ENCODE measurements at regions not wholly inside any gene's neighbourhood (a gene's known extent, or its start where the extent isn't known, plus 50 kb on each side); places are given as distances from the start of the nearest gene placed in this dataset.

DNA sequence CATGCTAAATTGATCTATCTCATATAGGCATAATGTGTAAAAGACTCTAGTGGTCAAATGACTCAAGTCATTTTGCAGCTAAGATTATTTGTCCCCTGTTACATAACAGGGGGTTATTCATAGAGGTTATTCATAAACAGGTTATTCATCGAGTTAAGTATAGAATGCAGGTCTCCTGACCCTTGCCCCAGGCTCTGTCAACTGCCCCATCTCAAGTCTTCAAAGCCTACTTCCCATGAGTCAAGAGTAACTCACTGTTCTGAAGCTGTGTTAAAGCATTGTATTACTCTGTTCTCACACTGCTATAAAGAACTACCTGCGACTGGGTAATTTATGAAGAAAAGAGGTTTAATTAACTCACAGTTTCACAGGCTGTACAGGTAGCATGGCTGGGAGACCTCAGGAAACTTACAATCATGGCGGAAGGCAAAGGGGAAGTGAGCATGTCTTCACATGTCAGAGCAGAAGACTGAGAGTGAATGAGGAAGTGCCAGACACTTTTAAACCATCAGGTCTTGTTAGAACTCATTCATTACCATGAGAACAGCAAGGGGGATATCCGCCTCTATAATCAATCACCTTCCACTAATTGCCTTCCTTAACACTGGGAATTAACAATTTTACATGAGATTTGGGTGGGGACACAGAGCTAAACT is 226.2 kb upstream of the BLID start:
- DNase-seq: no peak

DNA sequence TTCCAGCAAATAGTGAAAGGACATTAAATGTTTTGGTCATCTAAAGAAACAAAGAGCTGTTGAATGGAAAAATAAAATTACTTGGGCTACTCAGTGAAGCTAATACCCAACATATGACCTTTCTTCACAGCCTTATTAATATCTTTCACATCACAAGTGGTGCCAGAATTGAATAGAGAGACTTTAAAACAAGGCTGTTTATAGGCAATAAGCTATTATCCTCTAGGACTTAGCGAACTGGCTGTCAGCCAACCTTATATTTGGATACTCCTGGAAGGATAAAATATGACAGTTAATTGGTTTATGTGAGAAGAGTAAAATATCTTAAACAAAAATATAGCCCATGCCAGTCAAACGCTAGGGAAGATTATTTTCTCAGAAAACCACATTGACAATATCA is 225.5 kb upstream of the BLID start:
- peak; percentile 84 for DNase-seq

DNA sequence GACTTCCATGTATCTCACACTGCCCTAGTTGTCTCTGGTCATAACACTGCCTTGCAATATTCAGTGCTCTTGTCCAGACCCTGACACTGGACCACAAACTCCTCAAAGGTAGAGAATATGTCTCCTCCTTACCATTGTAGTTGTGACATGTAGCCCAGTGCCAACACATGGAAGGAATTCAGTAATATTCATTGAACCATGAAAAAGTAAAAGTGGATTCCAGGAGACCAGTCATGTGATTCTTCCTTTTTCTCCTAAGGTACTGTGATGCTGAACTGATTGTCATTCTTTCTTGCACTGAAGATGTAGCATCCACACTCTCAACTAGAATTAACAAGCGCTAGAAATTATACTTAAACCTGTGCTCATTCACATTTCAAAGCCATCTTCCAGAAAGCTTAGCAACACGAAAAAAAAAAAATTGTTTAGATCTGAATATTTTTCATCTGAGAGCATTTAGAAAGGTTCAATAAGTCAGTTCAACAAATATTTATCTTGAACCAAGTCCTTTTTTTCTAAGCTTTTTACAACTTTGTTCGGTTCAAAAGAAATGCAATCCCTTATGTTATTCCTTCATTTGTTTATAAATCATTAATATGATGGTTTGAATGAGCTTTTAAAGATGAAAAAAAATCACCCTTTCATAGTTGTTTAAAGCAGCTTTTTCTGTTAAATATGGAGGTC is 224.7 kb upstream of the BLID start:
- no peak for DNase-seq

DNA sequence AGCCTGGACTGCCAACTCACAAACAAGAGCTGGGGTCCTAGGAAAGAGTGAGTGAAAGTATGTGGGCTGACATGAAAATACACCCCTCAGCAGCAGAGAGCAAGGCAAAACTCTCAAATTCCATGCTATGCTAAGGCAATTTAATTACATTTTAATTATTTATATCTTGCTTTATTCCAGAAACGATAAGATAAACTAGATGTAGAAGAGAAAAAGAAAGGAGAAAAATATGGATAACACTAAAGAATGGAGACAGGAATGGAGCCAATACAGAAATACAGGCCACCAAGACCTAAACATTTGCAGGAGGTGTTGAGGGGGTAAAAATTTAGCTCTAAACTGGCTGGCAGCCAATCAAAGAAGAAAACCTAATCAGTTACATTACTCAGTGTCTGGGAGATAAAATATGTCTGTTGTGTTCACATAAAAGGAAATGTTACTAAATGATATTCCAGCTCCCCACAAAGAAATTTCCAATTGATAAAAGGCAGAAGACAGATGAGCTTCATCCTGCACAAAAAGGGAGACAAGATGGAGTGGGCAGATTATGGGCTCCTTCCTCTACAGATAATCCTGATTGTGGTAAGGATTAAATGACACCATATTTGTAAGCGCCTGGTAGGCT is 223.5 kb upstream of the BLID start:
- no peak for DNase-seq

DNA sequence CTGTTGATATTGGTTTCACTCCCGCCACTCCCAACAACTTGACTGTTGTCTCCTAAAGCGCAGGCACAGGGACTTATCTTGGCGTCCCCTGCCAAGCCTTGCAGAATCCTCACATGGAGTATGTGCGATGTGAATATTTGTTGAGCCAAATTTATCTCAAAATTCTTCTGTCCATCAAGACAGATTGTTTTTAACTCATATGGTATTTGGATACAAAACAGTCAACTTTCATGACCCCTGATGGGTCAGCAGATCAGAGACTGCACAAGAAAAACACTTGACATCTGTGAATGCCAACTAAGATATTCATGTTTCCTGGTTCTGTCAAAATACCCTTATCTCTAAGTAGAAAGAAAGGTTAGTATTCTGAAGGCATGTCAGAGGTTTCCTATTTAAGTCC is 221.7 kb upstream of the BLID start:
- DNase-seq: no peak

DNA sequence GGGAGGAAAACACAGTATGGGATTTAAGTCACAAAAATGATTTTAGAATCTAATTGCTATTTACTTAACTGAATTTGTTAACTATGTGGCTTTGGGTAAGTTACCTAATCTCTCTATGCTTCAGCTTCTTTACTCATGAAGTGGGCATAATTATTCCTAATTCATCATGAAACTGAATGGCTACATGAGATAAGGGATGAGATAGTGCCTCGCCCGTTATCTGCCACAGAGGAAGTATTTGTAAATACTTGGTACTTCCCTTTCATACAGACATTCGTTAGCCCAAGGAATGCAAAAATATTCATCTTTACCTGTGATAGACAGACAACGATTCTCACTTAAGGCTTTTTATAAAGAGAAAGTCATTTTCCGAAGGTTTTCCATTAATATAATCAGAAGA is 221.2 kb upstream of the BLID start:
- DNase-seq: no peak

DNA sequence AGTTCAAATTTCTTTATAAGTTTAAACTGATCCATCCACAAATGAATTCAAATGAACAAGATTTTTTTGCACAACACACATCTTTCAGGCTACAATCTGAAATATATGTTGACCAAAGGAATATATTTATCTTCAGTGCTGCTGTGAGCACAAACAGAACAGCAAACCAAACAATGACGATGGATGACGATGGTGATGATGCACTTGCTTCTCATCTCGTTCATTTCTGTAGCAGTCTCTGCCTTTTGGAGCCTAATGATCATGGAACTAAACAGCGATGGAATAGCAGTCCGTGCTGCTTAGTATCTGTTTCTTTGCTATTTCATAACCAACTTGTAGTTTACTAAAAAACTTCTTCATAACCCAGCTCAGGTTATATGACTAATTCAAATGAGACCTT is 220.7 kb upstream of the BLID start:
- DNase-seq: no peak

DNA sequence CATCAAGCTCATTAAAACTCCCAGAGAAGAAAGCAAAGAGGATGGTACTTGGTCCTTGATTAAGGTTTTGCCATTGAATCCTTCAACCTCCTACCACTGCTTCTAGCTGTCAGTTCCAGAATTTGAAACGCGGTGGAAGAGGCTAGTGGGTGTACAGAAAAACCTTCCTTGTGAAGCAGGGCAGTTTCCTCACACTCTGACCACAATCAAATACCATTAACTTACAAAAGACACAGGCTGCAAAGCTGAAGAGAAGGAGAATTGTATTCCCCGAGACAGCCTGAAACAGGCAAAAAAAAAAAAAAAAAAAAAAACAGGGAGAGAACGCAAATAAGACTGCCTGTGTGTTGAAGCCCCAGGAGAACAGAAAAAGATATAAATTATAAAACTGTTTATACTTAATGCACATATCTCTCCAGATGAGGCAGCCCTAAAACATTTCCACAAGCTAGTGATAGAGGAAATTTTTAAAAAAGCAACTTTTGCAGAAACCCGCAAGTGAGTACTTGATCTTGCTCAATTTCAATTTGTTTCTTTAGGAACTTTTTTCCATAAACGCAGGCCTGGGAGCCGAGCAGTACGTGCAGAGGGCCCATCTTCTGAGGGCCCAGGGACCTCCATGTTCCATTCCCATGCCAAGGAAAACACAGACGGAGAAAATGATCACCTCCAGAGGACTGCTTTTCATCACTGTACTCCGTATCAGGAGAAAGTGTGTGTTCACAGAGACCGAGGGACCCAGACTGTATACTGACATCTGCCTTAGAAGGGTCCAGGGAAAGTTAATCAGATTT is 218.7 kb upstream of the BLID start:
- DNase-seq: no peak

DNA sequence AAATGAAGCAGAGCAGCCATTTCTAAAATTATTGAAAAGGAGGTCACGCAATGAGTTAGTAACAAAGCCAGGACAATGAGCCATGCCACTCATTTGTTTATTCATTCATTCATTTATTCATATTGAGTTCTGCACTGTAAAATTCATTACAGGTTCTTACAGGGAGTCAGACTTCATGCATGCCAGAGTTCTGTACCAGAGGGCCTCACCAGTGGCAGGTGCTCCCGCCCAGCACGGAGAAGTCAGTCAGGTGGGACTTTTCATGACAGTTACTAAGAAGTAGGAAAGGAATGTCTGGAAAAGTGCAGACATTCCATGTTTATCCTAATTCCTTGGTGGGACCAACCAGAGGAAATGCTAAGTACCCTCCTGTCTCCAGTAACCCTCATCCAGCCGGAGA is 217.5 kb upstream of the BLID start:
- no peak for DNase-seq

DNA sequence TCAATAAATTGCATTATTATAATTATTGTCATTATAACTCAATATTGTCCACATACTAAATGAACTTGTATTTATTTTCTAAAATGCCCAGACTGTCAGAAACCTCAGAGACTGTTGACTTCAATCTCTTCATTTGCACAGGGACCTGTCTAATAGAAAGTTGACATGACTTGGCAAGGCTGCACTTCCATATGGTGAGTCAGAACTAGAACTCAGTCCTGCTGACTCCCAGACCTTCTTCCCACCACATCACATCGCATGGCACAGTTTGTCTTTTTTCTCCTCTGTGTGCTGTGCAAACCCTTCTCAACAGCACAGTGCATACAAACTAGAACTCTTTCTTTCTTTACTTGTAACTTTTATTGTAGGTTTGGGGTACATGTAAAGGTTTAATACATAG is 215.1 kb upstream of the BLID start:
- DNase-seq: no peak

DNA sequence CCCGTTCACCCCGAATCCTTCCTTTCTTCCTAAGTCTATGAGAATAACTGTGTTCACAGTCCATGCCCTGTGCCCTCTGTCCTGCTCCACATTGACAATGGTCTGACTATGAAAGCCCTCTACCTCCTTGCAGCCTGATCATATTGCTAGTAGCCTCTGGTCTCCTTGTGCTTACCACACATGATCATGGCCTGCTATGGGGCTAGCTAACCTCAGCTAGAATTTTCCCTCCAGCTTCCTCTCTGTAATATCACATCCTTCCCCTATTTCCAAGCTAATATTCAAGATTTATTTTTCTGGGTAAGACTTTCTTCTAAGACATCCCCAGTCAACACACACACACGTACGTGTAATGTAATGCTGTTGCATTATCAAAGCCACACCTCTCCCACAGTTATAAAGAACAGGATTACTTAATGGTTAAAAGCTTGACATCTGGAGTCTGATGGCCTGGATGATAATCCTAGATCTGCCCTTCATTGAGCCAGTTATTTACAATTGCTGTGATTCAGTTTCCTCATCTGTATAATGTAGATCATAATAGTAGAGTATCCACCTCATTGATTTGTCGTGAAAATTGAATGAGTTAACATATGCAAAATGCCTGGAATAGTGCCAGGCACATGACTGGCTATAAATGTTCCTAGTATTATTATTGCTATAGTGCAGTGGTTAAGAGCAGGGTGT is 214.4 kb upstream of the BLID start:
- DNase-seq: no peak

DNA sequence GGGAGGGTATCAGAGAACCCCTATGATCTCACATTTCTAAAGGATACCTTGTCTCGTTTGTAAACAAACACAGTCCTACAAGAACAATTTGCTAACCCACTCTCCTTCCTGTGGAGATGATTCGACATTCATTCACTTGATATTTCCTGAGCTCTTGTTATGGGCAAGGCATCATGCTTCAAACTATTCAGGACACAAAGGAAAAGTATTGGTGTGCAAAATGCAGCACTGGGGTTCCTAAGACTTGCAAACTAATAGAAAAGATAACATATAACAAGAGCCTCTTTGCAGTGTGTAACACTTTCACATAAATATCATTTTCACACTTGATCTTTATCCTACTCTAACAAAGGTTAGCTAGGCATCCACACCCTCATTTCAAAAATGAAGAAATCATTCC is 211.5 kb upstream of the BLID start:
- DNase-seq: no peak

DNA sequence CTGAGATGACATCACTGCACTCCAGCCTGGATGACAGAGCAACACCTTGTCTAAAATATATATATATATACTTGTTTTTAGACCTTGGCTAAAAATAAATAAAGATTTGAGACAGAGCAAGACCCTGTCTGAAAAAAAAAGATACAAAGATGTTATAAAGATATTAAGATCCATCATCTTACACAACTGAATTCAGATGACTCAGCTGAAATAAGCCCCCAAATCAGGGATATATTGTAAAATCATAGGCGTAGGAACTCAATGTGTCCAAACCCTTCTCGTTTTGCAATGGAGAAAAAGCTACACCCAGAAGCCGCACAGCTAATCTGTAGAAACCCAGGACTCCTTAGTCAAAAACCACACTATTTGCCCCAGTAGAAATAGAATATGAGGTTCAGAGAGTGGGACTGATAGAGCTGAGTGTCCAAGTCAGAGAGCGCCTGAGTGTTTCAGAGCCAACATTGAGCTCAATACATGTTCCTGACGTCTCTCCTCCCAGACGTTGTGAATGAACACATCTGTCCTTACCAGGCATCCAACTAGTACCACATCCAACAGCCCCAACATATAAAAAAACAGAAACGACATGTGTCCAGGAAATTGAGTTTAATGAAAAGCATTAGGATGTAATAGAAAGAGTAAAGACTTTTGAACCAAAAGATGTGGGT is 207.9 kb upstream of the BLID start:
- DNase-seq: no peak

DNA sequence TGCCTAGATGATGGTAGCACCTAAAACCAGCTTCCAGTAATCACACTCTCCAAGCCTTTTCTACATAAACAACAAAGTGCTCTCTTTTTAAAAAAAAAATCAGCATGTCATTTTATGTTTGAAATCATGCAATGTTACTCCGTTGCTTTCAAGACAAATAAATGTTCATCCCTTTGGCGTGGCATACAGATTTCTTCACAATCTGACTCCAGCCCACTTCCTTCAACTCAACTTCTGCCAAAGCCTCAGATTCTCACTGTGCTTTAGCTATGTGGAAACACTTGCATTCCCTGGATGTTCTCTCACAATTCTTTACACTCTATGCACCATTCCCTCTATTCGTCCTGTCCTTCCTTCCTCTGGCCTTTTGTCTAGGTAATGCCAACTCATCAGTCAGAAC is 206.3 kb upstream of the BLID start:
- DNase-seq: no peak

DNA sequence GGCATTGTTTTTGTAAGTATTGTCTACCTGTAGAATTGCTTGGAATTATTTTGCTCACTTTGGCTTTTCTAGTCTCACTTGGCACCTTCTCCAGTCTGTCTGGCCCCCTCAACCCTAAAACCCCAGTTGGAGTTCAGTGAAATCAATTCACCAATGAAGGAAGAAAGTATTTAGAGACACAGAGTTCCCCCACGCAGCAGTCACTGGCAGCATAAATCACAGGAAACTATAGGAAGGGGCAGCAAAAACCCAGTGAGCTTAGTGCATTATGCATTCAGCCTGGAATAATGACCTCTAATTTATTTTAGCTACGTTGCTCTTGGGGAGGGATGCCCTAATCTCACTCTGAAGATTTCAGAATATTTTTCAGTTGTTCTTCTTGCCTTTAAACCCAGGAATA is 204.7 kb upstream of the BLID start:
- no peak for DNase-seq

DNA sequence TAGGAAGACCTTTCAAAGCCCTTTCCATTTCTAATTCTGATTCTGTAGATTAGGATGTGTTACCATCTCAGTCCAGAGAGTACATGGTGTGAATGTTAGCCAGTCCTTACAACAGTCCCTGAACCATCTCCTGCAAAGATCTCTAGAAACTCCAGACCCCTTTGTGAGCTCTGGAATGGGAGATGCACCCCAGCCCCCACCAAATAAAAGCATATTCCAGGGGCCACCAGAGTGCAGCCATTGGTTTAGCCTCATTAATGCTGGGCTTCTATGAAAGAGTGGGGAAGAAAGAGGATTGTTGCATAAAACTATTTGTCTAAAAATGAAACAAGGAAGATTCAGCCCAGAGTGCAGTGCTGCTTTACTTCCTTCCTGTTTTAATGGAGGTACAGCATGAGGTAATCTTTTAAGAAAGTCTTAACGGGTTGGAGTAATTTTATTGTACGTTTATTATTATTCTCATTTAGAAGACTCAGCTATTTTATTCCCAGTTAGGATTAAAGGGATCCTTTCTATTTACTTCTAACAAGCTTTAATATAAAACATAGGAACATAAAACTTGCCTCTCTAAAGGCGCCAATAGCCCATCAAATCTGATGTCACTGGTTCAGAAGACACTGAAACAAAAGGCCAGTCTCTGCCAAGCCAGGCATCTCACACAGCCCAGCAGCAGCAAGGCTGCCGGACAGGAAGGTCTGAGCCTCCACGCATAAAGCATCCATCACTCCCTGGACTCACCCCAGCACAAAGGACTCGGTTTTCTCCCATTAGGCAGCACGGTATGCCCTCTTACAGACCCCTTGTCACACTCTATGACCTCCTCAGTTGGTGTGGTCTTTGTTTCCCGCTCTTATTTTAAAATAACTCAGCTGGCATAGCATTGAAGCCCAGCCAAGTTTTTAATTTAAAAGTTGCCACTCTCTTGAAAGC is 203.9 kb upstream of the BLID start:
- DNase-seq: no peak

DNA sequence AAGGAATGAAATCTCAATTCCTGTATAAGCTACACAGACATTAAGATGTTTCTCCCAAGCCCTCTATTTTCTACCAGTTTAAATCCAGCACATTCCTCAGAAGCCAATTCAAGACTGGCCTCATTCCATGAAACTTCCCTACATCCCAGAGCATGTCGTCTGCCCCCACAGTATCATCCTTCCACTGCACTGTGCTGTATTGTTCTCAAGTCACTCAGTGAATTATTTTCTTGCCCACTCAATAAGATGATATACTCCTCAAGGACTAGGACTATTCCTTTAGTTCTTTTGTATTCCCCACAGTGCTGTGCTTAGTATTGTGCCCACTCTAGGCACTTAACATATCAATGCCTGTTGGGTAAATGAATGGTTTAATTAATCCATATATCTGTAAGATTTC is 203.1 kb upstream of the BLID start:
- DNase-seq: no peak

DNA sequence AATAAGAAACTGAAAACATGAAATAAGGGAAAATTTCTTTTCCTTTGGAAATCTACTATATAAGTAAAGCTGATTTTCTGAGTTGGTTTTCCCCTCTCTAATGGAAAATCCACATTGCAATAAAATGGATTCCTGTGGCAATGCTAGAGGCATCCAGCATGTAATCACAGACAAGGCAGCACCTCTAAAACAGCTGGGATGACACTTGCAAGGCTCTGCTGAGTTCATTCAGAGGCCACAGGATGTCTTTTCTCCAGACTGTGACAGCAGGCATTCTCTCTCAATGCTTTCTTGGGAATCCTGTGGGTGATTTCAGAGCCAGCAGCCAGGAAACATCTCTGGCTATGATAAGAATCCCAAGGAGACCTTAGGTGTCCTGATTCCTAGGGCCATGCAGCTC is 201.3 kb upstream of the BLID start:
- DNase-seq: no peak

DNA sequence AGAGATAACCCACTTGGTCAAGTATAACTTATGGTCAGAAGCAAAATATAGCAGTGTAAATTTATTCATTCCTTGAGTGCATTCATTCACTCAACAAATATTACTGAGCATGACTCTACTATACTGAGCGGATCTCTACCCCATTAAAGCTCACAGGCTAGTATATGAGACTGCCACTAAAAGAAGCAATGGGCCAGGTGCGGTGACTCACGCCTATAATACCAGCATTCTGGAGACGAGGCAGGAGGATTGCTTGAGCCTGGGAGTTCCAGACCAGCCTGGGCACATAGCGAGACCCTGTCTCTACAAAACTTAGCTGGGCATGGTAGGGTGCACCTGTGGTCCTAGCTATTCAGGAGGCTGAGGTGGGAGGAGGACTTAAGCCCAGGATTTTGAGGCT is 197.6 kb upstream of the BLID start:
- DNase-seq: no peak

DNA sequence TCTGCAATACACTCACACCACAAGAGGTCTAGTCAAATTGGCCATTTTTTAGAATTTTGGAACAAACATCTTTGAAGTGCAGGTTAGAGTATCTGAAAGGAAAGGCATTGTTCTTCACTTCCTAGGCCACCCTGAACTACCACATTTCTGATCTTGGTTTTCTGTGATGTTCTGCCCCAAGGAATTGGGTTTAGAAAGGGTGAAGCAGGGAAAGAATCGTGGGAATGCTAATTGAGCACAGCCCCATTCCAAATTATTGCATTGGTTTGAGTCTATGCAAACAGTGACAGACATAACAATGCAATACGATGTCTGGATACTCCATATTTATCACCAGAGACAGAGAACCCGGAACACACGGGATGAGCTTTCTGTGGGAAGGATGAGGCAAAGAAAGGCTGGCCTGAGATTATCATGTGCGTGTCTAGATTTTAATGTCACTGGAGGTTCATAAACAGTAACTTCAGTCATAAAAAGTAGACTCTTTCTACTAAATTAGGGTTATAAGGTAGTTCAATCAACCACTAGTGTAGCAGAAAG is 195.3 kb upstream of the BLID start:
- DNase-seq: no peak

DNA sequence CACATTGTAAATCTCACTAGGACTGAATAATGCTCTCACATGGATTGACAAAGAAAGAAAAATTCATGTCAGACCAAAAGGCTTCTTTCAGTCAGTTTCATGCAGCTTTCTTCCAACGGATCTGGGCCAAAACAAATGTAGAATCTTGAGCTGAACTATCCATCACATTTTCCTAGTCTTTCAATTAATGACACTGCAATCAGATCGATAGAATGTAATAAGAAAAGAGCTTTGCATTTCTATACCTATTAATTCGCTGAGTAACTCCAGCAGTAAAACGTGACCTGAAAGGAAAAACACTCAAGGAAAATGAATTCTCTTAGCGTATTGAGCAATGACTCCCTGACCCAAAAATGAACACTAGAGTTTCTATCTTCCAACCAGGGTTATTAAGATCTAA is 194.8 kb upstream of the BLID start:
- no peak for DNase-seq
